ENCODE measurements at regions not wholly inside any gene's neighbourhood (a gene's known extent, or its start where the extent isn't known, plus 50 kb on each side); places are given as distances from the start of the nearest gene placed in this dataset.

GRCh38 chr11:95296621-95297025 is 65.6 kb upstream of the SESN3 start:
- no peak for DNase-seq

GRCh38 chr11:95296165-95296564 is 65.2 kb upstream of the SESN3 start:
- DNase-seq, result no peak

- DNase-seq, result no peak
Measured at GRCh38 chr11:95295382-95296149, 64.6 kb upstream of the SESN3 start.

GRCh38 chr11:95294701-95295100 is 63.7 kb upstream of the SESN3 start:
- no peak for DNase-seq

- DNase-seq, result no peak
Measured at GRCh38 chr11:95293116-95293515, 62.1 kb upstream of the SESN3 start.

DNA sequence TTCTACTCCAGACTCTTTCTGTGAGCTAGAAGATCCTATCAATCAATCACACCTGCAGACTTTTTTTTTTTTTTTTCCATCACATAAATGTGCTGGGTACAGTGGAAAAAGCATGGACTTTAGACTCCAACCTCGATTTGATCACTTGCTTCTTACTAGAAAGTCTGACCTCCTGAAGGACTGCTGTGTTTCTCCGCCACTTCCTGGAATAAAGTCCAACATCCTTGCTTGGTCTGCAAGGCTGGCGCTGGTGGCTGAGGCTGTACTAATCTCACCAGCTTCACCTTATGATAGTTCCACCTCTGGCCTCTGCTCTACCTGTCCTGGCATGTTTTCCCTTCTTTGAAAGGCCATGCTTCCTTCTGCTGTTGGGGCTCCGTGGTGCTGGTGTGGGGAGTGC is 60.9 kb upstream of the SESN3 start:
- DNase-seq, result no peak

DNA sequence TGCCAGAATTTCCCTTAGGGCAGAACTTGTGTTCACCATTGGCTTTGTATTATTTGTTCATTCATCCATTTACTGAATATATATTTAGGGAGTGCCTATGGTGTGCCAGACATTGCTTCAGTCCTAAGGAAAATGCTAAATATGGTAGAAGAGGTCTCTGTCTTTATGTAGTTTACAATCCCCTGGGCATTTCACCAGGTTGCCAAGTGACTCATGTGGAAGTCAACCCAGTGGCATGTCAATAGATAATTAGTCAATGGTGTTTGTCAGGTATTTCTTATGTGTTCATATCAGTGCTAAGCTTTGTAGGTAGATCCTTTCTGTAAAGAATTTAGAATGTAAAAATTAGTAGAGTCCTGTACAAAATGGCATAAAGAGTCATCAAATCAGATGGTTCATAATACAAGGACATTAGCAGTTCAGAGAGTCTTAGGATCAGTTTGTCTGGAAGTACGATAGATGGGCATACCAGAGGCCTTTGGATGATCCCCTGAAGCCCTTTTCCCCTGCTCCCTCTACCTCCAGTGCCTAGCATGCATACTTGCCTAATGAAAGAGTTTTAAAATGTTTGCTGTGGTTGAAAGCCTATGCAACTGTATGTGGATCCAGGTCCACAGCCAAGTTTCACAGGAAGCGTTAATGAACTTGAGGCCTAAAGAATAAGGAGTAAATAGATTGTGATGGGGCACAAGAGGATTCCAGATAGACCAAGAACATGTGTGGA is 58.5 kb upstream of the SESN3 start:
- DNase-seq, result no peak

DNA sequence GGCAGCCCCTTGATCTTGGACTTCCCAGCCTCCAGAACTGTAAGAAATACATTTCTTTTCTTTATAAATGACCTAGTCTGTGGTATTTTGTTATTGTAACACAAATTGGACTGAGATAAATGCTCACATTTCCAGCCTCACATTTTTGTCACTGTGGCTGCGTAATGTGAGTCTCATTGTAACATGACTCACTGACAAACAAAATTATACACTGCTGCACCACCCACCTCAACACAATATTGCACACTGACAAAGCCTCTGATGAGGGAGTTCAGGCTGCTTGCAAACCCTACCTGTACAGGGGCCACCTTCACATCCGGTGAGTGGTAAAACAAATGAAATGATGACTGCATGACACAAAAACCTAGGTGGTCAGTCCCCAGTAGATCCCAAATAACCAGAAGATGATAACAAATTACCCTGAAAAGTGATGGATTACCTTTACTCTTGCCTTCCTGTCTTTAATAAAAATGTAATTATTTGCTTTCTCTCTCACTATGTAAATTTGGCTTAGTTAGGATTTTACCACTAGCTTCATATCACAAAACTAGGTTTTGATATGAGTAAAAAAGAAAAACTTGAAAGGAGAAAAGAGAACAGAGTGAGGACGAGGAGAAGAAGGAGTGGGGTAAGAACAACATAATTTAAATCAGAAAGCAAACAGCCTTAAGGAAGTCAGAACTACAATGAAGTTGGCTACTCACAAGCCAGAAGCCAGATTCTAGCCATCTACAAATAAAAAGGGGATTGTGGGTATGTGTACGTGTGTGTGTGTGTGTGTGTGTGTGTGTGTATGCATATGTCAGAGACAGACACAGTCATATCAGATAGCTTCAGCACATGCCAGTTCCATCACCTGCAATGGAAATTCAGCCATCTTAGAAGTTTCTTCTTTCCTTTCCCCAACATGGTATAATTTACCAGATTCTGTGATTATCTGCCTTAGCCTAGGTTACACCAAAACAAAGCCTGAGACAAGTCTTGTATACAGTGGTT is 53.4 kb upstream of the SESN3 start:
- DNase-seq, result no peak

- DNase-seq, result no peak
Measured at GRCh38 chr11:95283650-95284049, 52.6 kb upstream of the SESN3 start.

DNA sequence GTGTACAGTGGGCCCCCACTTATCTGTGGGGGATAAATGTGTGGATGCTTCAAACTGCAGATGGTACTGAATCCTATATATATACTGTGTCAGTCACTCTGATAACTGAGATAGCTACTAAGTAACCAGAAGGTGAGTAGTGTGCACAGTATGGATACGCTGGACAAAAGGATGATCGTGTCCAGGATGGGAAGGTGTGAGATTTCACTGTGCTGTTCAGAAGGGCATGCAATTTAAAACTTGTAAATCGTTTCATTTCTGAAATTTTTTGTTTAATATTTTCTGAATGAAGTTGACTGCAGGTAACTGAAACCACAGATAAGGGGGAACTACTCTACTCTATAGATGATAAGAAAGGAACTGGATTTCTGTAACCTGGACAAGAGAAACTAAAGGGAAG is 52.1 kb upstream of the SESN3 start:
- DNase-seq, result no peak

DNA sequence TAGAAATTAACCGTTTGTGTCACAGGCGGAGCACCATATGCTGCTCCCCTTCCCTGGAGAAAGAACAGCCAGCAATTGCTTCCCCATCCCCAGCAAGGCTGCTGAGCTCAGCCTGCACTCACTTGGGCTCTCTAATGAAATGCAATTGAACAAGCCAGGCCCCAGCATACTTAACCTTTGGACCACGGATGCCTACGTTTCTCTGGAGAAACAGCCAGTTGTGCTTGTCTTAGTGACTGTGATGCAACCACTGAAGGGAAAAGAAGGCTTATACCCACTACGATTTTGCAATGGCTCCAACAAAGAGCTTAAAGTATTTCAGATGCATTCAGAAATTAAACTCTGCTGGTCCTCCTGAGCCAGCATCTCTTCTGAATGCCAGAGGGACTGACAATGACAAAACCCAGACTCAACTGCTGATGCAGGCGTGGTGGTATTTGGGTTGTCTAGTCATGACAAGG is 51.3 kb upstream of the SESN3 start:
- no peak for DNase-seq

Measured in NCI-H2171 treated with DMSO at 0.1 percent for 48 hours (cell line).